PC-9 (cell line): ENCODE measurements at regions not wholly inside any gene's neighbourhood (a gene's known extent, or its start where the extent isn't known, plus 50 kb on each side); places are given as distances from the start of the nearest gene placed in this dataset.
"Not testable (repeated sequence)": the region's sequence is repeated elsewhere in the genome, so short reads cannot be mapped to it uniquely, and the experiment has no call there.

Experiments
- BruUV-seq: library from RNA; stranded (reverse); fragments of 400-500 nt; replicated peaks from 2 replicates; lab custom pipeline; 2021; lab: Mats Ljungman, UMichigan
- CTCF ChIA-PET: fragments of 300-600 bp; sonication (Branson Sonifier 250); formaldehyde crosslinking; loops from one replicate; lab custom pipeline; 2022; ENCODE audit warnings: antibody characterized with exemption; lab: Charles Lee
- POLR2A ChIA-PET: fragments of 300-600 bp; sonication (Branson Sonifier 250); formaldehyde crosslinking; loops from one replicate; lab custom pipeline; 2022; ENCODE audit warnings: antibody characterized with exemption; ENCODE audit not compliant: unreplicated experiment; lab: Charles Lee
- DNase-seq, 2 experiments: peaks; one replicate each; pipeline versions ENCODE4 v3.0.0 to v3.0.0-alpha.2; 2015 to 2022; ENCODE audit warnings: mixed read lengths in 1 of 2
- H2AFZ ChIP-seq: fragments of 200-600 bp; sonication (generic); 2 replicates; pipeline ENCODE4 v1.8.1; 2017; ENCODE audit warnings: antibody characterized with exemption
- H3F3A ChIP-seq: fragments of 200-600 bp; sonication (generic); 2 replicates; pipeline ENCODE4 v1.8.1; 2017; ENCODE audit warnings: antibody characterized with exemption, mild to moderate bottlenecking, low read depth; ENCODE audit not compliant: insufficient read depth
- H3K27ac ChIP-seq: fragments of 200-600 bp; sonication (generic); 2 replicates; pipeline ENCODE4 v1.6.1; 2016; ENCODE audit warnings: mixed run types
- H3K27me3 ChIP-seq: fragments of 200-600 bp; sonication (generic); 2 replicates; pipeline ENCODE4 v1.6.1; 2016; ENCODE audit warnings: low read depth, mixed run types; ENCODE audit not compliant: insufficient read depth
- H3K36me3 ChIP-seq: fragments of 200-600 bp; sonication (generic); 2 replicates; pipeline ENCODE4 v1.6.1; 2016; ENCODE audit warnings: low read depth, mixed run types
- H3K4me1 ChIP-seq: fragments of 200-600 bp; sonication (generic); replicated peaks from 2 replicates; pipeline ENCODE4 v1.6.1; 2016; ENCODE audit warnings: mixed run types; ENCODE audit not compliant: insufficient read depth
- H3K4me2 ChIP-seq: fragments of 200-600 bp; sonication (generic); 2 replicates; pipeline ENCODE4 v1.6.1; 2017; ENCODE audit warnings: mixed run types
- H3K4me3 ChIP-seq: fragments of 200-600 bp; sonication (generic); 2 replicates; pipeline ENCODE4 v1.6.1; 2016; ENCODE audit warnings: mixed run types
- H3K79me2 ChIP-seq: fragments of 200-600 bp; sonication (generic); 2 replicates; pipeline ENCODE4 v1.6.1; 2017; ENCODE audit warnings: low read depth, mixed run types
- H3K9me2 ChIP-seq: fragments of 200-600 bp; sonication (generic); 2 replicates; pipeline ENCODE4 v1.8.1; 2017; ENCODE audit warnings: mild to moderate bottlenecking; ENCODE audit not compliant: insufficient read depth
- H3K9me3 ChIP-seq: fragments of 200-600 bp; sonication (generic); 2 replicates; pipeline ENCODE4 v1.8.1; 2016; ENCODE audit warnings: low read depth; ENCODE audit not compliant: insufficient read depth
- H4K20me1 ChIP-seq: fragments of 200-600 bp; sonication (generic); 2 replicates; pipeline ENCODE4 v1.8.1; 2017; ENCODE audit not compliant: insufficient read depth
- EZH2 ChIP-seq: fragments of 200-600 bp; sonication (generic); IDR thresholded peaks from 2 replicates; pipeline ENCODE4 v1.8.0; 2017; ENCODE audit warnings: antibody characterized with exemption, low read depth
- intact Hi-C: fragments of 100-400 bp; cut with micrococcal nuclease; formaldehyde crosslinking; loops from one replicate; pipeline ENCODE4 v1.10.0; 2022; ENCODE audit not compliant: unreplicated experiment
- TF ChIP-seq, protein P1 (sequence below): fragments of 200-600 bp; sonication (generic); conservative IDR thresholded peaks from 2 replicates; pipeline ENCODE4 v1.6.1; 2017; ENCODE audit warnings: mixed run types, antibody characterized with exemption, mild to moderate bottlenecking, moderate library complexity

DNA sequence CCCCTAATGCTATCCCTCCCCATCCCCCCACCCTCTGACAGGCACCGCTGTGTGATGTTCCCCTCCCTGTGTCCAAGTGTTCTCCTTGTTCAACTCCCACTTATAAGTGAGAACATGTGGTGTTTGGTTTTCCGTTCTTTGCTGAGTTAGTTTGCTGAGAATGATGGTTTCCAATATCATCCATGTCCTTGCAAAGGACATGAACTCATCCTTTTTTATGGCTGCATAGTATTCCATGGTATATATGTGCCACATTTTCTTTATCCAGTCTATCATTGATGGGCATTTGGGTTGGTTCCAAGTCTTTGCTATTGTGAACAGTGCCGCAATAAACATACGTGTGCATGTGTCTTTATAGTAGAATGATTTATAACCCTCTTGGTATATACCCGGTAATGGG lies 98.2 kb downstream of the EBLN1 start:
- H3K36me3 ChIP-seq, H2AFZ ChIP-seq, DNase-seq, H3F3A ChIP-seq, H3K9me3 ChIP-seq, H3K9me2 ChIP-seq, H4K20me1 ChIP-seq, H3K4me2 ChIP-seq, POLR2A ChIA-PET, intact Hi-C loops, H3K27me3 ChIP-seq, H3K79me2 ChIP-seq, H3K27ac ChIP-seq, BruUV-seq, H3K4me3 ChIP-seq, CTCF ChIA-PET, H3K4me1 ChIP-seq: not testable (repeated sequence)

DNA sequence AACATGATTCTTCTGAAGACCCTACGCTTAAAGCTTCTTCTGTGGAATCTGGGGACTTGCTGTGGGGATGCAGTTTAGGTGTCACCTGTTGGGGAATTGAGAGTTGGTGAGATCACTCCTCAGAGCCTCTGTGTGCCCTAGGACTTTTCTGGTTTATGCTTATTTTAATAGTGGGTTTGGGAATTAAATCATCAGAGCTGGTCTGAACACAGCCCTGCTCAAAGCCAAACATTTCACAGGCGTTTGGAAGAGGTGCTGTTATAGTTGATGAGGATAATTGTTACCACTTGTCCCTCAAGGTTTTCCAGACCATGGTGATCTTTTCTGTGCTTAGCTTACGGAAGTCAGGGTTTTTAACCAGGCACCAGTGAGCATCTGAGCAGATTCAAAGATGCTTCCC lies 106.1 kb downstream of the EBLN1 start:
- H3K36me3 ChIP-seq: no peaks in the 10 kb centered on the region
- no peak overlapping the region for H2AFZ ChIP-seq
- H4K20me1 ChIP-seq: no peaks in the 10 kb centered on the region
- POLR2A ChIA-PET: no interaction called here
- H3K9me2 ChIP-seq: no peaks in the 10 kb centered on the region
- no peaks in the 10 kb centered on the region for H3F3A ChIP-seq
- intact Hi-C loops: no loop called here
- H3K4me3 ChIP-seq: no peak overlapping the region
- no peak overlapping the region for H3K4me2 ChIP-seq
- no TSS peak for BruUV-seq
- H3K27ac ChIP-seq: no peak overlapping the region
- H3K79me2 ChIP-seq: no peaks in the 10 kb centered on the region
- H3K9me3 ChIP-seq: no peaks in the 10 kb centered on the region
- DNase-seq: no peak
- no peaks in the 10 kb centered on the region for H3K4me1 ChIP-seq
- no peaks in the 10 kb centered on the region for H3K27me3 ChIP-seq
- no peak for TF ChIP-seq EZH2
- TF ChIP-seq, protein P1, sequence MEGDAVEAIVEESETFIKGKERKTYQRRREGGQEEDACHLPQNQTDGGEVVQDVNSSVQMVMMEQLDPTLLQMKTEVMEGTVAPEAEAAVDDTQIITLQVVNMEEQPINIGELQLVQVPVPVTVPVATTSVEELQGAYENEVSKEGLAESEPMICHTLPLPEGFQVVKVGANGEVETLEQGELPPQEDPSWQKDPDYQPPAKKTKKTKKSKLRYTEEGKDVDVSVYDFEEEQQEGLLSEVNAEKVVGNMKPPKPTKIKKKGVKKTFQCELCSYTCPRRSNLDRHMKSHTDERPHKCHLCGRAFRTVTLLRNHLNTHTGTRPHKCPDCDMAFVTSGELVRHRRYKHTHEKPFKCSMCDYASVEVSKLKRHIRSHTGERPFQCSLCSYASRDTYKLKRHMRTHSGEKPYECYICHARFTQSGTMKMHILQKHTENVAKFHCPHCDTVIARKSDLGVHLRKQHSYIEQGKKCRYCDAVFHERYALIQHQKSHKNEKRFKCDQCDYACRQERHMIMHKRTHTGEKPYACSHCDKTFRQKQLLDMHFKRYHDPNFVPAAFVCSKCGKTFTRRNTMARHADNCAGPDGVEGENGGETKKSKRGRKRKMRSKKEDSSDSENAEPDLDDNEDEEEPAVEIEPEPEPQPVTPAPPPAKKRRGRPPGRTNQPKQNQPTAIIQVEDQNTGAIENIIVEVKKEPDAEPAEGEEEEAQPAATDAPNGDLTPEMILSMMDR: no peak
- CTCF ChIA-PET: no interaction called here

DNA sequence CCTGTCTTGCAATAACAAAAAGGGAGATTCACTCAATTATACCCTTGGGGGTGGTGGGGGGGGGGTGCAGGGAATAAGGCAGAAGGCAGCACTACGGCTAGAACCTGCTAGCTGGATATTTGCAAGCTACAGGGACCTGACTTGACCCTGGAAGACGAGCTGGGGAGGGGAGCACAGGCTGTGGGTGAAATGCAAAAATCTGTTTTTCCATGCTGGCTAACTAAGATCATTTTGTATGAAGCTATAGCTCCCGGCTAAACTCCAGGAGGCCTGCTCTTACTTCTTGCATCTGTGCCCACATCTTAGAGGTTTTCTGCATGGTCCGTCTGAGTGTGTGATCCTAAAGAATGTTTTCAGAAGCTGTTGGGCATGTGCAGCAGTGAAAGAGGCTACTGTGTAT lies 106.6 kb downstream of the EBLN1 start:
- POLR2A ChIA-PET: no interaction called here
- no peaks in the 10 kb centered on the region for H3K9me3 ChIP-seq

DNA sequence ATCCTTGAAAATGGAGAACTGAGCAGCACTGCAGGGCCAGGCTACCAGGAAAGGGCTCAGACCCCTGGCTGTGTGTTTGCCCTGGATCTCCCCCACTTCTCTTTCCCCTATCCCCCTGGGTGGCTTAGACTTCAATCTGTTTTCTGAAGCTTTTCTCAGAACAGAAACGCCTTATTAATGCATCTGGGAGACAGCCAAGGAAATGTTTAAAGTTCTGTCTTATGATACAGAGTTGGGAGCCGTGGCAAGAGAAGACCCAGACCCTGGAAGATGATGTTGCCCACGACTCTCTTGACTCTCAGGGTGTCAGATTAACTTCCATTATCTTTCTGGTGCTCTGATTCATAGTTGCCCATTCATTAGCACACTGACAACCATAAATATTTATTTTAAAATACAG lies 107.1 kb downstream of the EBLN1 start:
- DNase-seq: no peak
- BruUV-seq: no TSS peak
- Histone ChIP-seq H4K20me1 (no peaks in the 10 kb centered on the region), H2AFZ (no peak overlapping the region), H3K4me1 (no peaks in the 10 kb centered on the region), H3K36me3 (no peaks in the 10 kb centered on the region), H3K27ac (no peak overlapping the region), H3K4me2 (no peak overlapping the region), H3K4me3 (no peak overlapping the region), H3K9me3 (no peaks in the 10 kb centered on the region), H3K27me3 (no peaks in the 10 kb centered on the region), H3K9me2 (no peaks in the 10 kb centered on the region), H3F3A (no peaks in the 10 kb centered on the region), H3K79me2 (no peaks in the 10 kb centered on the region)
- POLR2A ChIA-PET: no interaction called here
- TF ChIP-seq EZH2: no peak
- TF ChIP-seq, protein P1: no peak
- intact Hi-C loops: no loop called here
- CTCF ChIA-PET: no interaction called here

More for the DNA sequence above, 106.6 kb downstream of the EBLN1 start:
- no peaks in the 10 kb centered on the region for H3F3A ChIP-seq
- H3K79me2 ChIP-seq: no peaks in the 10 kb centered on the region
- no peaks in the 10 kb centered on the region for H3K9me2 ChIP-seq
- H3K4me1 ChIP-seq: no peaks in the 10 kb centered on the region
- H3K27ac ChIP-seq: no peak overlapping the region
- no peak for TF ChIP-seq EZH2
- TF ChIP-seq, protein P1: no peak
- no peak overlapping the region for H3K4me3 ChIP-seq
- H3K27me3 ChIP-seq: no peaks in the 10 kb centered on the region
- H4K20me1 ChIP-seq: no peaks in the 10 kb centered on the region
- intact Hi-C loops: no loop called here
- H2AFZ ChIP-seq: no peak overlapping the region
- CTCF ChIA-PET: no interaction called here
- H3K36me3 ChIP-seq: no peaks in the 10 kb centered on the region
- no peak for DNase-seq
- H3K4me2 ChIP-seq: no peak overlapping the region
- BruUV-seq: no TSS peak
